KBM-7 (cell line): ENCODE measurements at regions not wholly inside any gene's neighbourhood (a gene's known extent, or its start where the extent isn't known, plus 50 kb on each side); places are given as distances from the start of the nearest gene placed in this dataset.
A peak's percentile ranks its signal among the peaks of the same experiment; 100 is the strongest.

ENCODE experiments used
- DNase-seq: peaks from one replicate; pipeline ENCODE4 v3.0.0-alpha.2; 2015
- in situ Hi-C: fragments of 300-500 bp; cut with MboI; formaldehyde crosslinking; loops from 2 replicates; pipeline ENCODE4 v1.14.3; 2020; ENCODE audit warnings: low sequenced_read_pairs, low pct_unique_long_range_greater_than_20kb, mixed read lengths

DNA sequence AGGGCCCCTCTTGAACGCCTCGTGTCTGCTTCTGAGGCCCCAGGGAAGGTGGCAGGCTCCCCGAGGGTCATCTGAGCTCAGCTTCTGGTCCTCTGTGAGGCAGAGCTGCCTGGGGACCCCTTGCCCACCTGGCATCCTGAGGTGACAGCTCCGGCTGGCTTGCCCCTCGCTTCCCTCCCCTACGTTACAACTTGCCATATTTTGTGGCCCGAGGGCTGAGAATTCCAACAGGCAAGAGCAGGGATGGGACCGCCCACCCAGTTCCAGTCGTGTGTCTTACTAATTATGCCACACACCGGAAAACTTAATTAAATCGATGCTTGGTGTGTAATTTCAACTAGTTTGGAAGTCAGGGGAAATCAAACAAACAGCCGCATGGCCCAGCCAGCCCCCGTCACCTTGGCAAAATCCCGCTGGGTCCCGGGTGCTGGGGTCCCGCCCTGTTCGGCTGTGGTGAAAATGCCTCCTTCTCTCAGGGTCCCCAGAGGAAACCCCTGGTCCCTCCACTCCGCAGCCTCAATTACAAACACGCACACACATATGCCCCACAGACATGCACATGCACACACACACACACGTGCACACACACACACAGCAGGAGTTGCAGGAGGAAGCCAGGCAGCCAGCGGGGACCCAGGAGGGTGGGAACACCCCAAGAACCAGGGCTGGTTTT lies 221.0 kb upstream of the IER5L start:
- no peak for DNase-seq
- in situ Hi-C loops = no loop called here

DNA sequence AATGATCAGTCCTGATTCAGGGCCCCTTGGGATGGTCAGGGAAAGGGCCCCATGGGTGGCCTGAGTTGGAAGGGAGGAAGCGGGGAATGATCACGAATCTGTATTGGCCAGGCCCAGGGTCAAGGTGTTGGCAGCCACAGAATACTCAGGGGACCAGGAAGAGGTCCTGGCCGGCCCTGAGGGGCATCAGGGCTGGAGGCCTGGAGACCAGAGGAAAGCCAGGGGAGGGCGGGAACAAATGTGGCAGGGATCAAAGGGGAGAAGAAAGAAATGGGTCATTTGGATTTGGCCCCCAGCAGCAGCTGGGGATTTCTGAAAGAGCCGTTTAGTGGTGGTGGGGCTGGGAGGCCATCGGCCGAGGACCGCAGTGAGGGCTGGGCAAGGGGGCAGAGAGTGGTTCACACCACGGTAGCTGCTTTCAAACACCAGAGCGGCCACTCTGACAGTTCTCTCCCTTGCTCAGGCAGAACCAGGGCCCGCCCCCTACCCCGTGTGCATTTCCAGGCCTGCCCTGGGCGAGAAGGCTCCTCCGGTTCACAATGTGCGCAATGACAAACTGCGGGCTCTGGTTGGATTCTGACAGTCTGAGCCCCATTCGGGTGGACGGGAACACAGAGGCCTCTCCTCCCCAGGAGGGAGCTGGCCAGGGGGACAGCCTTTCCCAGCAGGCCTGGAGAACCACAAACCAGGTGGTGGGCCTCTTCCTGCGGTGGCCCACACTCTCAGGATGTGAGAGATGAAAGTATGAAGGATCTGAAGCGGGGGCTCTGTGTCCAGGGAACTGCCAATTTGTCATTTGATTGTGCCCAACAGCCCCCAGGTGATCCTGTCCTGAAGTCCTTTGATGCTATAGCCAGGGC lies 220.3 kb upstream of the IER5L start:
- in situ Hi-C loops = no loop called here
- DNase-seq = no peak

DNA sequence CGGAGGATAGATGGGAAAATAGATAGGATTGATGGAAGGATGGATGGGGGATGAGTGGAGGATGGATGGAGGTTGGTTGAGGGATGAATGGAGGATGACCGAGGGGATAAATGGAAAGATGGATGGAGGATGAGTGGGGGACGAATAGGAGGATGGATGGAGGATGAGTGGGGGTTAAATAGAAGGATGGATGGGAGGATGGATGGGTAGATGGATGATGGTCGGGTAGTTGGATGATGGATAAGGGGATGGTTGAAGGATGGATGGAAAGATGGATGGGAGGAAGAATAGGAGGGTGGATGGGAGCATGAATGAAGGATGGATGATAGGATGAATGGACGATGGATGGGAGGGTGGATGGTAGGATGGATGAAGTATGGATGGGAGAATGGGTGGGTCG lies 219.3 kb upstream of the IER5L start:
- no peak for DNase-seq
- in situ Hi-C loops = no loop called here

DNA sequence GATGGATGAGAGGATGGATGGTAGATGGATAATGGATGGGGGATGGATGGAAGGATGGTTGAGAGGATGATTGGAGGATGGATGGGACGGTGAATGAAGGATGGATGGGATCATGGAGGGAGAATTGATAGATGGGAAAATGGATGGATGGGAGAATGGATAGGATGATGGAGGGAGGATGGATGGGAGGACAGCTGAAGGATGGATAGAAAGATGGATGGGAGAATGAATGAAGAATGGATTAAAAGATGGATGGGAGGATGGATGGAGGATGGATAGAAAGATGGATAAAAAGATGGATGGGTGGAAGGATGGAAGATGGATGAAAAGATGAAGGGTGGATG lies 218.3 kb upstream of the IER5L start:
- in situ Hi-C loops = no loop called here
- DNase-seq = no peak

DNA sequence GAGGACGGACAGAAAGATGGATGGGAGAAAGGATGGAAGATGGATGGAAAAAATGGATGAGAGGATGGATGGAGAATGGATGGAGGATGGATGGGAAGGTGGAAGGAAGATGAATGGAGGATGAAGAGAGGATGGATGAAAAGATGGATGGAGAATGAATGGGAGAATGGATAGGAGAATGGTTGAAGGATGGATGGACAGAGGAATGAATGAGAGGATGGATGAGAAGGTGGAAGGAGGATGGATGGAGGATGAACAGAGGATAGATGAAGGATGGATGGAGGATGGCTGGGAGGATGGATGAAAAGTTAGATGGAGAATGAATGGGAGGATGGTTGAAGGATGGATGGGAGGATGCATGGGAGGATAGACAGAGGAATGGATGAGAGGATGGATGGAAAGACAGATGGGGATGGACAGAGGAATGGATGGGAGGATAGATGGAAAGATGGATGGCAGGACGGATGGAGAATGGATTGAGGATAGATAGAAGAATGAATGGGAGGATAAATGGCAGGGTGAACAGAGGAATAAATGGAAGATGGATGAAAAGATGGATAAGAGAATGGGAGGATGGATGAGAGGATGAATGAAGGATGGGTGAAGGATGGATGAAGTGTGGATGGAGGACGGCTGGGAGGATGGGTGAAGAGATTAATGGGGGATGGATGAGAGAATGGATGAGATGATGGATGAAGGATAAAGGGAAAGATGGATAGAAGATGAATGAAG lies 217.7 kb upstream of the IER5L start:
- in situ Hi-C loops = no loop called here
- DNase-seq = no peak

DNA sequence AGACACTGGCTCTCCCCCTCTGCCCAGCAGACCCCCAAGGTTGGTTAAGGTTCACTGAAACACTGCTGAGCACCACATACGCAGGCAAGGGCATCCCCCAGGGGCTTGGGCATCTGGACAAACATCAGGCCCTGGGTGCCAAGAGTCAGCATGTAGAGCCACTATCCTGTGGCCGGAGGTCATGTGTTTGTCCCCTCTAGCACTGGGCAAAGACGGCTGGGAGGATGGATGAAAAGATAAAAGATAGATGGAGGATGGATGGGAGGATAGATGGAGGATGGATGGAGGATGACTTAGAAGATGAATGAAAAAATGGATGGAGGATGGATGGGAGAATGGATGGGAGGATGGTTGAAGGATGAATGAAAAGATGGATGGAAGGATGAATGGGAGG lies 216.8 kb upstream of the IER5L start:
- no peak for DNase-seq
- in situ Hi-C loops = no loop called here

DNA sequence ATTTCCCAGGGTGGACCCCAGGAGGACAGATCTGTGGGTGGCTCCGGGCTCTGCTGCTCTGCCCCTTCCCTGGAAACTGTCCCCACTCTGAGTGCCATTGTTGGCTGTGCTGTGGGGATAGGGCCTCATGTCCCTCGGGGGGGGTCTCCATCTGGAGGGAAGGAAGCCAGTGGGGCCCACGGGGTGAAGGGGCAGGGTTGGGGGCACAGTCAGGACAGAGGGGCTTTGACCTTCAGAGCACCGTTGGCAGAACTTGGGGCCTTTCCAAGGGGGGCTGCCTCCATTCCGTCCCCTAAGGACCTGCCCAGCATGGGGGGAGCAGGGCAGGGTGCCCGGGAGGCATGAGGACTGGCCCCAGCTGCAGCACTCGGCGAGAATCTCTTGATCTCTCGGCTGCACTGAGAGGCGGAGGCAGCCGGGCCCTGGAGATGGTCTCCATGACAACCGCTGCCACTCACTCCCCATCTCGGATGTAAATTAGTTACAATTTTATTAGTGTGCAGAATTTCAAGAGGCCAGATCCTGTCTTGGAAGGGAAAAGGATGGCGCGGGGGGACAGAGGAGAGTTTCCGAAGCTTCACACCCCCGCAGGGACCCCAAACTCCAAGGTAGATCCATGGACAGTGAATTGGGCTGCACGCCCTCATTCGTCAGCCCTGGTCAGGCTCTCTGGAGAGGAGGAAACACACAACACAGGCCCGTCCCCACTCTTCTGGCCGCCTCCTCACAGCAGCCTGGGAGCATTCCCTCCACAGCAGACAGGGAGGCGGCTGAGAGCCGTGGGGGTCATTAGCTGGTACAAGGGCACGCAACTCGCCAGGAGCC lies 216.2 kb upstream of the IER5L start:
- no peak for DNase-seq
- in situ Hi-C loops = no loop called here

DNA sequence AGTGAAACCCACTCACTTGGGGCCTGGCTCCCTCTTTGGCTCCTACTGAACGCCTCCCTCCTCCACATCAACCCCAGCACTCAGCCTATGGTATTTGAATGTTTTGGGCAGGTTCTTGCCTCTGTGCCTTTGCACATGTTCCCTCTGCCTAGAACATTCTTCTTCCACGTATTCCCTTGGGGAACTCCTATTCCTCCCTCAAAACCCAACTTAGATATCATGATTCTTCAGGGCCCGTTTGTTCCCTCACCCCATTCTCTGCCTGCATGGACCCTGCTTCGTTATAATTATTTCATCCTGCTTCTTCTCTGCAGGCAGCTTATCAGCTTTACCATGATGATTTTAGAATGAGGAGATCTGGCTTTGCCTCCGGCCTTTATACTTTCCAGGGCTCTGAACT lies 215.0 kb upstream of the IER5L start:
- no peak for DNase-seq
- in situ Hi-C loops = no loop called here

DNA sequence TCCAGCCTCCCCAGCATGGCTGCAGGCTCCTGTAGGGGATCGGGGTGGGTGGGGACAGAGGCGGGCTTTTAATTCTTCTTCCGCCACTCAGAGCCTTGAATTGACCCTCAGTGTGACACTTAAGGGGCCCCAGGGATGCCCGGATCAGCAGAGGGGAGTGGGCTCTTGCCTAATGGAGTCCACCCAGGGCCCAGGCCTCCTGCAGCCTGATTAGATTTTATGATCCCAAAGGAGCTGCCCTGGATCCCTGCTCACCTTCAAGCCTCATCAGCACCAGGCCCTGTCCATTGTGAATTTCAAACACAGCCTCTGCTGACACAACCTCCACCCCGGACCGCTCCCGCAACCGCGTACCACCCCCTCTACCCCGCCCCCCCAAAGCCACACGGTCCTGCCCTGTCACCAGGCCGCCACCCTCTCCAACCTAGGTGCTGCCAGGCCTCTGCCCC lies 214.1 kb upstream of the IER5L start:
- DNase-seq = no peak
- in situ Hi-C loops = no loop called here

DNA sequence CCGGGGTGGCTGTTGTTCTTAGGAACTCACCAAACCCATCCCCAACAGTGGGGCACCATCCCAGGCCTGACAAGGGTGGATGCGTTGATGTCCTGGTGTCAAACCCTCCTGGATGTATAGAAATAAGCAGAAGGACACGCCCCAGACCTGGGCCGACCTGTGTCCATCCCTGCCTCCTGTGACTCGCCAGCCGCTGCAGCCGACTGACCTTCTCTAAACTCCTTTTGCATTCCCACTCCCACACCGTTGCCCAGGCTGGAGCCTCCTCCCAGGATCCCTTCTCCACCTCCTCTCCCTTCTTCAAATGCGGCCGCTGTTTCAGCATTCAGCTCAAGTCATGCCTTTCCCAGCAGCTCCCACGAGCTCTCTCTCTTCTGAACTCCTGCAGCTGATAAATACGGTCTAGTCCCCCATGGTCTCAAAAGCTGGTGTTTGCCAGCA lies 213.2 kb upstream of the IER5L start:
- in situ Hi-C loops = no loop called here
- DNase-seq = no peak

DNA sequence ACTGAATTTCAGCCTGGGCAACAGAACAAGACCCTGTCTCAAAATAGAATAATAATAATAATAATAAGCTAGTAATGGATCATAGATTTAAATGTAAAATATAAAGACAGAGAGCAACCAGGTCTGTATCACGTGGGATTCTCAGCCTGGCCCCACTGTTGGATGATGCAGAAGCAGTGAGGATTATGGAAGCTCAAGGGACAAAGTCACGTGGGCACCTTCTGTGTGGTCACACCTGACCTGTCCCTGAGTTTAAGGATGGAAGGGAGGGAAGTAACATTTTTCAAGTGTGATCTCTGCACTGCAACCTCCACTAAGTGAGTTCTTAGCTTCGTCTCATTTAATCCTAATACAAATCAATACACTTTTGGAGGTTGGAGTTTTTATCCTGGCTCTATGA lies 212.5 kb upstream of the IER5L start:
- no peak for DNase-seq
- in situ Hi-C loops = no loop called here

DNA sequence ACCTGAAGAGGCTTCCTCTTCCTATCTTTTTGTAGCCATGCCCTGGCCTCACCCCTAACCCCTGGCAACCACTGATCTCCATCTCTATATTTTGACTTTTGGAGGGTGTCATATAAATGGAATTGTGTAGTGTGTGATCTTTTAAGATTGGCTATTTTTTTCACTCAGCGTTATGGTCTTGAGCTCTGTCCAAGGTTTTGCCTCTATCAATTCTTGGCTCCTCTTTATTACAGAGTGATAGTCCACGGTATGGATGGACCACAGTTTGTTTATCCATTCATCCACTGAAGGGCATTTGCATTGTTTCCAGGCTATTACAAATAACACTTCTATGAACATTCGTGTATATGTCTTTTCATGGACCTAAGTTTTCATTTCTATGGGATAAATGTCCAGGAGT lies 209.8 kb upstream of the IER5L start:
- no peak for DNase-seq
- in situ Hi-C loops = no loop called here

DNA sequence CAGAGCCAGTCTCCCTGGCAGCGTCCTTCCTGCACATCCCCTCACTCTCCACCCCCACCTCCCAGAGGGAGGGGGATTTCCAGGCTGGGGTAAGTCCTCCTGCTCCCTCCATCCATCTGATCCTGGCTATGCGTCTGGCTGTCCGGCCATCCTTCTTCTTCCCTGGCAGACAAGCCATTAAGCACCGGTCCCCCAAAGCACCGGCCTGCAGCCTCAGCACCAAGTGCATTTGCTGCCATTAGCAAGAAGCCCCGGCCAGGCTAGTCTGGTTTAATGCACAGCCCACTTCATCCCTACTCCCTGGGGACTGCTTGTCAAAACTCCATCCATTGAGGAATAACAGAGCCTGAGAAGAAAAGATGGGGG lies 208.7 kb upstream of the IER5L start:
- DNase-seq = no peak
- in situ Hi-C loops = no loop called here

DNA sequence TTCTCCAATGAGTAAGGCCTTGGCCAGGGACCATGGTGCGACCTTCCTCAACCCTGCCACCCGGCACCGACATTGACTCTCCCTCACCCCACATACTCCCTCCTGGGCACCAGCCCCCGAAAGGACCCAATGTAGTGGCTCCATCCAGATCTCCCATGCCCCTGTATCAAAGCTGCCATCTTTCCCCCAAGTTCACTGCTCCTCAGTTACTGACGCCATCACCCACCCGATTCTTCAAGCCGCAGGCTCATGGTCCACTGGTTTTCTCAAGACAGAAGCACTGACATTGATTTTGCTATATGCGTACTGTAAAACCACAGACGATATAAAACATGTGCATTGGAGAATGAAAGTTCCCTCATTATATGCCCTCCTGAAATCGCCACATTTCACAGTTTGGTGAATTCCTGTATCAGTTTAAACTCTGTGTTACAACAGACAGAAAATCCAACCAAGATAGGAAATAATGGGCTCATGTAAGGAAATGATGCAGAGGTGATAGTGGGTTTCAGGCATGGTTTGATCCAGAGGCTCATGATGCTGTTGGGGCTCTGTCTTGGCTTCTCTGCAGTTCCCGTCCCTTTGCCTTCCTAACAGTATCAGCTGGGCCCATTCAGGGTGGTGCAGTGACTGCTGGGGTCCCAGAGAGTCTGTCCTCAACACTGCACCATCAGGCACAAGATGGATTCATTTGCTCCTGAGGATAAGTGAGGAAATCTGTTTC lies 207.3 kb upstream of the IER5L start:
- DNase-seq = no peak
- in situ Hi-C loops = no loop called here

DNA sequence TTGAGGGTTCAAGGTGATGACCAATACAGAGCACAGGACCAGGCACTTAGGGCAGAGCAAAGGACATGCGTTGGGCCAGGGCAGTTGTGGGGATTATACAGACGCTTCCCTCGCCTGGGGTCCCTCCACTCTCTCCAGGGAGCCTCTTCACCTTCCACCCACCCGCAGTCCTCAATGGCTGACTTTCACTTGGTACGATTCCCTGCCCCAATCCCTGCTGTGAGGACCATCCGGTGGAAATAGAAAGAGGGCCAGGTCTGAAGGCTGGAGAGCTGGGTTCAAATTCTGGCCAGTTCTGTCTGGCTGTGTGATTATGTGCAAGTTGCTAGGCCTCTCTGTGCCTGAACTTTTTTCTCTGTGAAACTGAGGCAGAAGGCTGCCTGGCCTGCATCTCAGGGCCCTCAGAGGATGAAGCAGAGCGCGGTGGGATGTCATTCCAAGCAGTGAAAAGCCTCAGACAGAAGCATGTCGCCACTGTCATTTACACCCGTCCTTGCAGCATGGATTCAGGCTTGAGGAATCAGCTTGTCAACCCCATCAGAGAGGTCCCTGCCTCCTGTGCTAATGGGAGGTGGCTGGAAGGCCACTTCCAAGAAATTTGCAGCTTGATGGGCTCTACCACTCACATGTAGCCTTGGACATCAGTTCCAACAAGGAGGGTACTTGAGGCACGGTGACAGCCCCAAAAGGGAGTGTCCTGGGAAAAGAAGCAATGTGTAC lies 206.6 kb upstream of the IER5L start:
- in situ Hi-C loops = no loop called here
- no peak for DNase-seq

DNA sequence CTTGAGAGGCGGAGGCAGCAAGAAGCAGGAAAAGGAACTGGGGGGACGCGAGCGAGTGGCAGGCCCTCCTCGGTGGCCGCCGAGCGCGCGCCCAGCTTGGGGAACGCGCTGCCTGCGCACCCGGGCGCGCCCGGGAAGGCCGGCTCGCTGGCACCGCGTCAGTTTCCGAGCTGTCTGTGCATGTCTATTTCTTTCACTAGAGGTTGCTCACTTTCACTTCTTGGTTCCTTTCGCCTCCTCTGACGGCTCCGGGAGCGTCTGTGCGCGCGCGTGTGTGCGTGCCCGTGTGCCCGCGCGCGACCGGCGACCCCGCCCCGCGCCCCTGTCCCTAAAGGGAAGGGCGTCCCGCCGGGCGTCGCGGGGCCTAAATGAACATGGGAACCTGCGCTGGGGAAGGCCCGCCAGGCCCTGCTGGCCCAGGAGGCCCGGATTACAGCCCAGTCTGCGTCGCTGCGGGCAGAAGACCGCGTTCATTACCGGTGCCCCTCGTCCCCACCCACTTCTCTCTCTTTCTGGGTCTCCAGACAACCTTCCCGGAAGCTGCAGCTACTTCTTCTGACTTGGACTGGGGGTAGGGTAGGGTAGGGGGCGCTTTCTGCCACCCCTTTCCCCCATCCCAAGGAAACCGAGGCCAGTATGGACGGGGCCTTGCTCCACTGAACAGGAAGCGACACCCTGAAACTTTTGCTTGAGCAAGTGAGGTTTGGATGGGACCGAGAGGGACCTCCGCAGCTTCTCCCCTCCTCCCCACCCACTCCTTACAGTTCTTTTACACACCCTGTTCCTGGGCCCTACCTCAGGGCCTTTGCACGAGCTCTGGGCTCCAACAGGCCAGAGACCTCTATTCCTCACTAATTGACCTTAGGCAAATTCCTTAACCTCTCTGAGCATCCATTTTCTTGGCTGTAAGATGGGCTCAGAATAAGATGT lies 205.8 kb upstream of the IER5L start:
- DNase-seq = peak; percentile 84
- in situ Hi-C loops = no loop called here

DNA sequence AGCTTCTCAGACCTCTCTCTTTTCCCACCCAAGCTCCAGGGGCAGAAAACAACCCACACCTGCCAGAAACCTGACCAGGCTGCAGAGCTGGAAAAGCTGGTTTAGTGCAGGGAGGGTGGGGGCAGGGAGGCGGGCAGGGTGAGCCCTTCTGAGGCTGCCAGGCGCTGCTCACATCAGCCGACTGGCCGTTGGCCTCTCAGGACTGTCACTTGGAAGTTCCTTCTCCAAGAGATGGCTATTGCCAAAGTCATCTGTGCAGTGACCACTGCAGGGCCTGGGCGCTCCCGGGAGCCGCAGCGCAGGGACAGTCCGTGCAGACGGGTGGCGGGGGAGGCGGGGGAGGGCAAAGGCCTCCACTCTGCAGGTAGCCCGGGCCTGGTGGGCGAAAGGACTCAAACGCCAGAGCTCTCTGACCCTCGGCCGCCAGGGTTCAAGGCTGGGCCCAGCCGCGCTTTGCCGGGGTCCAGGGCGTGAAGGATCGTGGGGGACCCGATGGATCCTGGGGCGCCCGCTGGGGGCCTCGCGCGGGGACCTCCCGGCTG lies 205.0 kb upstream of the IER5L start:
- in situ Hi-C loops = no loop called here
- DNase-seq = no peak
